Peyer's patch (tissue), 2 donors: ENCODE measurements at regions not wholly inside any gene's neighbourhood (a gene's known extent, or its start where the extent isn't known, plus 50 kb on each side); places are given as distances from the start of the nearest gene placed in this dataset.

ENCODE experiments used
- small RNA-seq, 2 donors: library from RNA; depleted of rRNA; stranded (forward); fragments of <200 nt; gene quantifications; one replicate each; pipeline ENCODE3, GENCODE V24; 2016

Small RNAs in the stretch of these regions (small RNA-seq; reads per million reads assigned to genes)
- gene RNU6-389P (0 reads per million in 2 donors), gene SUMO2P3 (0 reads per million in 2 donors)
